Stimulated activated CD8-positive, alpha-beta memory T cell treated with anti-CD3 and anti-CD28 coated beads, Interleukin-15, amount 100 ng/mL, for 48 hours (primary cell): ENCODE measurements at regions not wholly inside any gene's neighbourhood (a gene's known extent, or its start where the extent isn't known, plus 50 kb on each side); places are given as distances from the start of the nearest gene placed in this dataset.

Experiments used
- DNase-seq, 2 donors: peaks; one replicate each; pipeline ENCODE4 v3.0.0-alpha.2; 2020; ENCODE audit warnings: low read depth in 2 of 2

DNA sequence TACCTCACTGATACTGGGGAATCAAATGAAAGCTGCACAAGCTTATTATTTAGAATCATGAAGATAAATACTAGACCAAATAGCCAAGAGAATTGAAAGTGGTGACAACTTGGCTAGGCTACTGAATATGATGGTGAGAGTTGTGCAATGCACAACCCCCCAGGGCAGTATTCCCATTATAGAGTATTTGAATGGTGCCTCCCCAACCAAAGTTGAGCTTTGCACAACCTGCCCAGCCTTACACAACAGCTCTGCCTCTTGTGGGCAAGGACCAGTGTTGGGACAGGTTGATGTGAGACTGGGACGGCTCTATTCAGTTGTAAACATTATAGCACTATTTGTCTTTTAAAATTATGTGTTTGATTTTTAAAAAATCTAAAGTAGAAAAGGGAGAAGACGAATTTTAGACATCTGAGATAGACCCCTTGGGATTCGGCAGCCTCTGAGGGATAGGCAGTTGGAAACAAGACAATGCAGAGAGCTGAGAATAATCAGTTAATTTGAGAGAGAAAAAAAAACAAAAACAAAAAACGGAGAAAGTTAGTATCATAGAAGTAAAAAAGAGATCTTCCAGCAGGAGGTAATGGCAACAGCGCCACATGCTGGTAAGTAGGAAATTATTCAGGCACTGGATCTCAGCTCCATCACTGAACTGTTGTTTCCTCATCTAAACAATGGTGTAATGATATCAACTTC is 91.0 kb upstream of the KCNA3 start:
- DNase-seq = no peak

DNA sequence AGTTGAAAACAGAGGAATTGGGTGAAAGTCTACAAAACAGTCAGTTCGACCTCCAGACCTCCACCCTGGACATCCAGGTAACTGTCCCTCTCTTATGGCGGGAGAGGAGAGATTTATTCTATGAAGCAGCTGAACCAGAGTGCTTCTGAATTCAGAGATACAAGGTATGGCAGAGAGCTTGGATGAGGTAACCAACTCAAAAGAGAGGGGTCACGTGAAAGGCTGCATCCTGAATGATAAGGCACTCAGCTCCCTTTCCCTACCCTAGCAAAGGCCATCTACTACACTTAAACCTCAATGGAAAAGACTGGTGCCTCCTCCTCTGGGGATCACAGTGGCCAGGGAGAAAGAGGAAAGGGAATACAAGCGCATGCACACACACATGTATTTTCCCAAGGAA is 88.4 kb upstream of the KCNA3 start:
- no peak for DNase-seq

DNA sequence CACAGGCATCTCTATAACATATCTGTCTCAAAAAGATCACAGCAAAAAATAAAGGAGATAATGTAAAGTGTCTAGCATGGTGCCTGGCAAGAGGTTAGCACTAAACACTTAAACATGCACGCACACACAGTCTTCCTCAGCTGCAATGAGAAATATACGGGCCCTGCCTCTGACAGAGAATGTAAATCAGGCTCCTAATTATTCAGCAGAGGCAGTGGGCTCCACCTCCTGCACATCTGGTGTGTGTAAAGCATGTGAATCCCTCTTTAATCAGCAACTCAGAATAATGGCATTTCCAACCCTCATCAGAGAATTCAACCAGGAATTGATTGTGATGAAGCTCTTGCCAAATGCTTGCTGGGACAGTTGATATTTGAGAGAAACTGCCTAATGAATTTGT is 85.6 kb upstream of the KCNA3 start:
- no peak for DNase-seq

DNA sequence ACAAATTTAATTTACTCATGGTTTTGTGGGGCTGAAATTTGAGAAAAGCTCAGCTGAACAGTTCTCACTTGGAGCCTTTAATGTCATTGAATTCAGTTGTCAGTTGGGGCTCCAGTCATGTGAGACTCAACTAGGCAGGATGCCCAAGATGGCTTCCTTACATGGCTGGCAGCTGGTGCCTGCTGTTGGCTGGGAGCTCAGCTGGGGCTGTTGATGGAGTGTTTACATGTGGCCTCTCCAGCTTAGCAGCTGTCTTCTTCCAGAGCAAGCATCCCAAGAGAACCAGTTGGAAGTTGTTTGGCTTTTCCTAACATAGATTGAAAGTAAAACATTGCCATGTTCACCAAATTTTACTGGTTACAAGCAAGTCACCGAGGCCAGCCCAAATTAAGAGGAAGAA is 81.8 kb upstream of the KCNA3 start:
- DNase-seq = no peak

DNA sequence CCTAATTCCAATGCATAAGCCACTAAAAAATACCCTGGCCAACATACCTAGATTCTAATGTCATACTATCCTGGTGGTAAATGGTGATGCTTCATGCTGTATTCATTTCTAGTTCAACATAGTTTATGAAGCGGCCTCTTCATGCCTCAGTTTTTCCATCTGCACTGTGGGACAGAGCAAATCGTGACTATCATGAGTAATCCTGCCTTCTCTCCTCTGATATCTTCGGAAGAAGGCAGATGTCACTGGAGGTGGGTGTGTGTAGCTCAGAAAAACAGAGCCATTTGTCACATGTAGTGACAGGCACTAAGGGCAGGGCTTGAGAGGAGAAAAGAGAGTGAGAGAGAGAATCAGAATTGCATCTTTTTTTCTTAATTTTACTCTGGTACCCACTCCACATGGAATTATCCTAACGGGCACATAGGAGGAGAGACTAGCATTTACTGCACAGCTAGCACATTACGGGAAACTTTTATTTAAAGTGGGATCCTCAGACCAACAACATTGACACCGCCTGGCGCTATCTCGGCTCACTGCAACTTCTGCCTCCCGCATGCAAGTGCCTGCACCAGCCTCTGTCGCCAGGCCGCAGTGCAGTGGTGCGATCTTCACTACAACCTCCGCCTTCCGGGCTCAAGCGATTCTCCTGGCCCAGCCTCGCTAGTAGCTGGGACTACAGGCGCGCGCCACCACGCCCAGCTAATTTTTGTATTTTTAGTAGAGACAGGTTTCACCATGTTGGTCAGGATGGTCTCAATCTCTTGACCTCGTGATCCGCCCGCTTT is 78.4 kb upstream of the KCNA3 start:
- no peak for DNase-seq

DNA sequence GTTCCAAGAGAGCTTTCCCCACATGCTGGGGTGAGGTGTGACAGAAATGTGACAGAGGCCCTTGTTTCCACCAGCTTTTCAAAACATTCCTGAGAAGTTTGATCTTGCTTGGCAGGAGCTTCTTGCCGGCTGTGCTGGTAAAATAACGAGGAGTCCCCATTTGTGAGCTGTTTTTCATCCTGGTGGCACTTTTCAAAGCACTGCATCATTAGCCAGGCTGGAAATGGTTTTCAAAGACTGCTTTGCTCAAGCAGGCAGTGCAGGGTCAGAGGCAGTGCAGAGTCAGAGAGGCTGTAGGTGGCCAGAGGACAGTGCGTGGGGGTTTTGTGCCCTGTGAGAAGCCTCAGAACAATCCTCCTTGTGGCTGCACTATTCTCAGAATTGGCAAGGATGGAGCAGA is 75.8 kb upstream of the KCNA3 start:
- no peak for DNase-seq

DNA sequence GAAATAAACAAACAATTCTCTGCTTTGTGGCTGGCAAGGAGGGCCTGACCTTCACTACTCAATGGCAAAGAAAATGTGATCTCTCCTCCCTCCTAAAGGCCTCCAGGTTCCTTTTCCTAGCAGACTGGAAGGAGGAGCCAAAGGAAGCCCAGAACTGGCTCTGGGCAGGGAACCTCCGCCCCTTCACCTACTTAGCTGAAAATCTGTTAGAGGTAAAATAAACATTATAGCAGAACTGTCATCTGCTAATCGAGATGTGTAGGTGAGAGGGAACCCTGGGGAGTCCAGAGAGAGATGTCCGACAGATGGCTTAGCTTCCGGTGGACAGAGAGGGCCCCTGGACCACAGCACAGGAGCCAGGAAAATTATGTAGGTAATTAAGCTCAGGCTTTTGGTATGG is 75.2 kb upstream of the KCNA3 start:
- DNase-seq = no peak

DNA sequence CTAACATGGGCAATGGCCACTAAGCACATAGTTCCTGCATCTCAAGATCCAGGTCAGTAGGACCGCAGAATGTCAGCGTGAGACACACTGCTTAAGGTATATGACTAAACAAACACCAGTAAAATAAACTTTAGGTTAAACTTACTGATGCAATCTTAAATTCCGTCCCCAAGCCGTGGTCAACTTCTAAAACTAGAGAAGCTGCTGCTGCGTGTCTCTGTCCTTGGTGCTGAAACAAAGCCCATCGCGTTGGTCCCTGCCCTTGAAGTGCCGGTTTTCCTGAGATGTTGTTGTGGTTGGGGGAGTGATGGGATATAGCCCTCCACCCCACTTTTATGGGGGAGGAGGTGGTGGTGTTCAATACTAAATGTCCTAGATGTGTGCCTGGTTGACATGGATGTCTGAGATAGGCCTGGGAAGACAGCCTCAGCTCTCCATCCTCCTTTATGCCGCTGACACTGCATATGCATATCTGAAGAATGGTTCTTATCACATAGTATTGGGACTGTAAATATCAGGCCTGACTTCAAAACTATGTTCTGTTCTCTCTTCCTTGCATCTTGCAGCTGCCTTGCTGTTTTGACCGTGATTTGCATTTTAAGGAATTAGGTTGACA is 72.0 kb upstream of the KCNA3 start:
- peak; percentile 2 to 11 for DNase-seq

DNA sequence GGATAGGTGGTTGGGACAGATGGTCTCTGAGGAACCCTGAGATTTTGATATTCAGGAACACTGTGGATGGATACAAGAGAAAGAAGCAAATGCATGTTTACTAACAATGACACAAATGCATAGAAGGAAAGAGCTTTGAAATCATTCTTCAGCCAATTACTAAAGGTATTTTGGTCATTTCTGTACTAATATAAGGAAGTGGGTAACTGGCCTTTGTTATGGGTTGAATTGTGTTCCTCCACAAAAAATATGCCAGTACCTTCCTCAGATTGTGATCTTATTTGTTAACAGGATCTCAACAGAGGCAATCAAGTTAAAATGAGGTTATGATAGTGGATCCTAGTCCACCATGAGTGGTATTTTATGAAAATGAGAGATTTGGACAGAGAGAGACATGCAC is 68.7 kb upstream of the KCNA3 start:
- no peak for DNase-seq

DNA sequence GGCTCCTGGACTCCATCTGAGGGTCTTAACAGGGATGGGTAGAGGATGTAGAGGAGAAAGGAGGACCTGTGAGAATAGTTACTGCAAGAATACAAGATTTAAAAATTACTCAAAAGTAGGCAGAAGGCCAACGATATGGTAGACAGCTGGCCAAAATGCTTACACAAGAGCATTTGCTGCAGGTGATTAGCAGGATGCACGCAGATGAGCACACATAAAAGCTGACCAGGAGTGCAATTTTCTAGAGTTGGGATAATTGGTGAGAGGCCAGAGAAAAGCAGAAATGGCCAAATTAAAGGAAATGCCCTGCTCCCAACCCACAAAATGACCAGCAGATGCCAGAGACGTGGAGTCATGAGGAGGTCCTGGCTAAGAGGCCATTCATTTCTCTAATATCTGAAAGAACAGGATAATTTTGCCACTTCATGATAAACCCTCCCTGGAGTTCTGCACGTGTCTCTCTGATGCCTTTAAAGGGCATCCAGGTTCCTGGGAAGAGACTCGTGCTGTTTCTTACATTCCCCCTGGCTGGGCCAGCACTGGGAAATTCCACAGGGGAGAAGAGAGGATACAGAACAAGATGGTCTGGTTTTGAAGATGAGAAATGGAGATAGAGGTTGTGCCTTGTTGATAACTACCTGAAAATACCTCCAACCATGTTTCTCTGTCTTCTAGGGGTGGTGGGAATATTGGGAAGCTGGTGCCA is 62.3 kb upstream of the KCNA3 start:
- DNase-seq = no peak

DNA sequence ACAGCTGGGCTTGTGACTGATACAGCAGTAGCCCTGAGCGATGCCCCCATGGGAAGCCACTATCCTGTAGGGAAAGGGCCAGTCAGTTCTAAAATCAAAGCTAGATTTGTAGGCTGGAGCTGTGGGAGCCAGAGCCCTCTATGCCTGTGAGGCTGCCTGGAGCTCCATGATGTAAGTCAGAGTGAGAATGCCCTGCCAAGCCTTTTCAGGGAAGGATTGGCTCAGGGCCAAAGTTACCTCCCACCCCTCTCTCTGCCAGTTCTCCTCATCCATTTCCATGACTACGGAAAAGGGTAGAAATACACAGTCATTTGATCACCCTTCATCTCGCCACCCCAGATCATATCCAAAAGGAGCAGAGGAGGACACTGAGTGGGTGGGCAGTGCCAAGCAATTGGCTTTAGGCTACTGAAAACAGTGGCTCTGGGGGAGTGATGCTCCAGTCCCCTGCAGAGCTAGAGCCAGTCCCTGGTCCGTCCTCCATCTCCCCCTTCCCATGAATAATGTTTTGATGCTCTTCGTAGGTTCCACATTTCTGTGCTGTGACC is 59.5 kb upstream of the KCNA3 start:
- no peak for DNase-seq

DNA sequence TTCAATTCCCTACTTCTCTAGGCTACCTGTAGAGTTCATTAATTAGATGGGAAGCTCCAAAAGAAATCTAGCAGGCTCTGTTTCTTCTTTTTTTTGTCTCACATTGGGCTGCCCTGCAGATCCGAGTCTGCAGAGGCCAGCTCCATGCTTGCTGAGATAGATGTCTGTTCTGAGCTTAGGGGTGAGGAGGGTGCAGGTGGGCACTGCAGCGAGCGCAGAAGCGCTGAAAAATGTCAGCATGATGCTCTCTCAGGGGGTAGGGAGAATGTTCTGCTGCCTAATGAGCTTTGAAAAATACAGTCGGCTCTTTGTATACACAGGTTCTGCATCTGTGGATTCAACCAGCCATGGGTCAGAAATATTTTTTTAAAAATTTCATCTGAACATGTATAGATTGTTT is 56.8 kb upstream of the KCNA3 start:
- DNase-seq = no peak

DNA sequence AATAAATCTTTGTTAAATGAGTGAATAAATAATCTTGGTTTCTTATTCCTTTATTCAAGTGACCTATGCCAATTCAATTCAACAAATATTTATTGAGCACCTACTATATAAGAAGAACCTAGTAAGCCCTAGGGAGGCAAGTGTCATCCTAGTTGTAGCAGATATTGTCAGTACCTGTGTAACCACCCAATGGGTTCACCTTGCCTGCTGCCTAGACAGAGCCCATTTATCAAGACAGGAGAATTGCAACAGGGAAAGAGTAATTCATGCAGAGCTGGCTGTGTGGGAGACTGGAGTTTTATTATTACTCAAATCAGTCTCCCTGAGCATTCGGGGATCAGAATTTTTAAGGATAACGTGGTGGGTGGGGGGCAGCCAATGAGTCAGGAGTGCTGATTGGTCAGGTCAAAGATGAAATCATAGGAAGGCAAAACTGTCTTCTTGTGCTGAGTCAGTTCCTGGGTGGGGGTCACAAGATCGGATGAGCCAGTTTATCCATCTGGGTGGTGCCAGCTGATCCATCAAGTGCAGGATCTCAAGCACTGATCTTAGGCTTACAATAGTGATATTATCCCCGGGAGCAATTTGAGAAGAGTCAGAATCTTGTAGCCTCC is 53.8 kb upstream of the KCNA3 start:
- no peak for DNase-seq

DNA sequence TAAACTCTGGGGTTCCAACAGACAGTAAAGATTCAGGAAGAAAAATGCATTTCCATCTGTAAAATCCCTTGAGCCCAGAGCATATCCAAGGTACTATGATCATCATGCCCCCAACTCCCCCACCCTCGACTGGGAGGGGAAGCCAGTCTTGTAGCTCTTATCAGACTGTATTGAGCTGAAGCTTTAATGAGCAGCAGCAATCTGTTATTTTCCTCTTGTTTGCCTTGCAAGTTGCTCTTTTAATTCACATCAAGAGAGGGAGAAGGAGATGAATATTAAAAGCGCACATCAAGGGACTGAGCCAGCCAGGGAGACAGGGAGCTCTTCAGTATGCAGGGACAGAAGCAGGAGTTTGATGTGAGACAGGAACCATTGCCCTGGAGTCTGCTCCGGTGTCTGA is 52.5 kb upstream of the KCNA3 start:
- no peak for DNase-seq

DNA sequence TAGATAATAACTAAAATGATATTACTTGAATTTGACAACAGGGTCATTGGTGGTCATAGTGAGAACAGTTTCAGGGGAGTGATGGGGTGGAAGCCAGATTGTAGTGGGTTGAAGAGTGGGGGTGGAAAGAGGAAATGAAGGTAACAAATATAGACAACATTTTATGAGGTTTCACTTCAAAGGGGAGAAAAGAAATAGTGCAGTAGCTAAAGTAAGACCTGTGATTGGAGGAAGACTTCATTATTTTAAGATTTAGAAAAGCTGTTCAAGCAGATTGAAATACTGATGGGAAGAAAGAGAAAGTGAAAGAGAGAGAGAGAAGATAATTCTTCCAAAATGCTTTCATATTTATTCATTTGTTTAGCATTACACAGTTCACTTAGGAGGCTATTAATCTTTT is 52.0 kb upstream of the KCNA3 start:
- no peak for DNase-seq
